DMS53 treated with DMSO at 0.1 percent for 48 hours (cell line): ENCODE measurements at regions not wholly inside any gene's neighbourhood (a gene's known extent, or its start where the extent isn't known, plus 50 kb on each side); places are given as distances from the start of the nearest gene placed in this dataset.

ENCODE experiments used
- DNase-seq: peaks from one replicate; lab custom pipeline; 2025; ENCODE audit not compliant: unreplicated experiment; lab: John Stamatoyannopoulos, UW

DNA sequence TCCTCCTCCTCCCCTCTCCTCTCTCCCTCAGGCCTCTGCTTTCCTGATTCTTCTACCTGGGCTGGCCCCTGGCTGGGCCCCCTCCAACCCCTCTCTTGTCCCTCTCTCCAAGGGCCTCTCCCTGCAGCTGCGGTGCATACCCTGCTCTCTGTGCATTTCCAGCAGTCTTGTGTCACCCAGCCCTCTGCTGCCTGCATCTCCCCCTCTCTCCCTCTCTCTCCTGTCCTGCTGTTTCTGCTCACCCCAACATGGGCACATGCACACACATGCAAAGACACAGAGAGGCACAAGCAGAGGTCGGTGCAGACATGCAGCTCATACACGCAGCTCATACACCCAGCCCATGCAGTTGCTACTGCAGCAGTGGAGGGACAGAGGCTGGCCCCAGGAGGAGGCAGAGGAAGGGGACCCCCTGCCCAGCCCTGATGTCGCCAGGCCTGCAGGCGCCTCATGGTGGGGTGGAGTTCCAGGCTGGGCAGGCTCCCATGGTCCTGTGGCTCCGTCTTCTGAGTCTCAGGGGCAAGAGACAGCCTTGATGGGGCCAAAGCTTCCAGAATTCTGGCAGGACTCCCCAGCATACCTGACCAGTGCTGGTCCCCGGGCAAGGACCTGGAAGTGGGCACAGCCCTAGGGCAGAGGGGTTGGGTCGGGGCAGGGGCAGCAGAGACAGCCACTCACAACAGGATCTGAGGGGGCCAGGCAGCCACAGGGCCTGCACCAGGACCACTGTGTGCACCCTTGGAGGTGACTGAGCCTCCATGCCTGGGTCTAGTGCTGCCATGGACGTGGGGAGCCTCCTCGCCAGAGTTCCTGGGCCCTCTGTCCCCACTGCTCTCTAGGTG lies 216.9 kb downstream of the C9orf50 start:
- DNase-seq = no peak

DNA sequence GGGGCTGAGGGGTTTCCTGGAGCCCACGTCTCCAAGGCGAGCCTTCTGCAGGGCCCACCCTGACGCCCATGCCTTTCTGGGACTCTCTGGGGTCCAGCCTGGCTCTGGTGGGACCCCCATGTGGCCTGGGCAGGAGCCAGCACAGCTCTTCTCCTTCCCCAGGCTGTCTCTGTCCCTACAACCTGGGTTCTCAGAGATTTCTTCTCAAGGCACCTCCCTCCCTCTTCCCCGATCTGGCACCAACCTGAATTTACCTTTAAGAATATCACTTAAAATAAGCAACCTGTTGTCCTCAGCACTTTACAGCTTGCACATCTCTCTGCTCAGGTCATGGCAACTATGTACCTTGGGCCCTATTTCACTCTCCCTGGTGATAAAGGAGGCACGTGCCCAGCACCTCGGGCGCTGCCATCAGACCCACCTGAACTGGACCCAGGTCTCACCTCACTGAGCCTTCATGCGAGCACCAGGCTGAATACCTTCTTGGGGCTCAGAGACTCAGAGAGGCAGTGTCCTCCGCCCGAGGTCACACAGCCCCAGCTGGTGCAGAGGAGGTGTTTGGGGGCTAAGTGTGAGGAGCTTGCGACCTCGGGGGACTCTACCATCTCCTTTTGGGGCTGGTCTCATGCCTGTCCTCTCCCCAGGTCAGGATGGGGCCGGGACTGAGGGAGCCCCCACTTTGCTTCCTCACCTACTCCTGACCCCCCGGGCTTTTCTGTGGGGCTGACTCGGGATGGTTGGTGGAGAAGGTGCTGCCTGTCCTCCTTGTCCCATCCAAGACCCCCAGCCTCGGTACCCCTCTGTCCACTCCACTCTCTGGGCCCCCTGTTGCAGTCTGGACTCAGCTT lies 217.7 kb downstream of the C9orf50 start:
- DNase-seq = no peak

- no peak for DNase-seq
These were observed 218.5 kb downstream of the C9orf50 start for GRCh38 chr9:129402371-129402739.

DNA sequence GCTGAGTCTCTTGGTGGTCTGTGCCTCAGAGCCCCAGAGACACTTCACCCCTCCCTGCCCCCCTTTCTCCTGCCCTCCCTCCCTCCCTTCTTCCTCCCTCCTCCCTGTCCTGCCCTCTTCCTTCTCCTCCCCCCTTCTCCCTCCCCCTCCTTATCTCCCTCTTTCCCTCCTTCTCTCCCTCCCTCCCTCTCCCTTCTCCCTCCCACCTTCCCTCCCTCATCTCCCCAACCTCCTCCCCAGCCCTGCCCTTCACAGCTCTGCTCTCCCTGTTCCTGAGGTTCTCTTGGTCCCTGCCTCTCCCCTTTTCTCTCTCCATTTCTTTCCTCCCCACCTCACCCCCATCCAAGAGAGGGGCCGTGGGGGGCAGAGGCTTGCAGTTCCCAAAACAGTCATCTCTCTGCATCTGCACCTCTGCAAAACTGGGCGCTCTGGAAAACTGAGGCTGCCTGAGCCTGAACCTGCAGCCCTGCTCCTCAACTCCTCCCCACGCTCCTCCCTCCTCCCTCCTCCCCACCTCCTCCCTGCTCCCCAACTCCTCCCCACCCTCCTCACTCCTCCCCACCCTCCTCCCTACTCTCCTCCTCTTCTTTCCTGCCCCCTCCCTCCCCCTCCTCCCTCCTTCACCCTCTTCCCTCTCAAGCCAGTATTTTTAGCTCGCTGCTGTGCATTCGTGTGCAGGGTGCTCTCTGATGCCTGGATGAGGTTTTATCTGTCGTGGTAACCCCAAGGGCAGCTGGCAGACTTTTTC lies 219.1 kb downstream of the C9orf50 start:
- no peak for DNase-seq

DNA sequence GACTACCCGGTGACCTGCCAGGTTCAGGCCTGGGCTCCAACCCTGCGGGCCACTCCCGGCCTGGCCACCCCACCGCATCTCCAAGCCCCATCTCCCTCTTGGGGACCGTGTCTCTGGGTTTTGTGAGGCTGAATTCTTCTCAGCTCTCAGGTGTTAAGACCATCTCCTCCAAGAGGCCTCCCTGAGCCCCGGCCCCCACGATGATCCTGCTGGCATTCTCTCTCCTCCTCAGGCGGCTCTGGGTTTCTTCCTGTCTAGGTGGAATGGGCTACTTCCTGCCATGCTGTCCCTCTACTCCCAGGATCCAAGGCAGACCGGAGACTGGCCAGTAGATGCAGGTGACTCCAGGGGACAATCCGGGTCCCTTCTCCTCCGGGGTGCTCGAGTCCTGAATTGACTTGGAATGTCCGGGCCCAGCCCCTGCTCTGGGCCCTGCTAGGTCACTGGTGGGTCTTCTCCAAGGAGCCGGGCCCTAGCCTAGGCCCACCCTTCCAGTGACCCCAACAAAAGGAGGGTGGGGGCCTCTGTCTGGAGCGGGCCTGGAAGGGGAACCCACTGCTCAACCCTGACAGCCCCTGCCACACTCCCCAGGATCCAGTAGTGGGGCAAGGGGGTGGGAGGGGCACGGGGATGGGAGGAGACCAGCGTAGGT lies 219.8 kb downstream of the C9orf50 start:
- no peak for DNase-seq

DNA sequence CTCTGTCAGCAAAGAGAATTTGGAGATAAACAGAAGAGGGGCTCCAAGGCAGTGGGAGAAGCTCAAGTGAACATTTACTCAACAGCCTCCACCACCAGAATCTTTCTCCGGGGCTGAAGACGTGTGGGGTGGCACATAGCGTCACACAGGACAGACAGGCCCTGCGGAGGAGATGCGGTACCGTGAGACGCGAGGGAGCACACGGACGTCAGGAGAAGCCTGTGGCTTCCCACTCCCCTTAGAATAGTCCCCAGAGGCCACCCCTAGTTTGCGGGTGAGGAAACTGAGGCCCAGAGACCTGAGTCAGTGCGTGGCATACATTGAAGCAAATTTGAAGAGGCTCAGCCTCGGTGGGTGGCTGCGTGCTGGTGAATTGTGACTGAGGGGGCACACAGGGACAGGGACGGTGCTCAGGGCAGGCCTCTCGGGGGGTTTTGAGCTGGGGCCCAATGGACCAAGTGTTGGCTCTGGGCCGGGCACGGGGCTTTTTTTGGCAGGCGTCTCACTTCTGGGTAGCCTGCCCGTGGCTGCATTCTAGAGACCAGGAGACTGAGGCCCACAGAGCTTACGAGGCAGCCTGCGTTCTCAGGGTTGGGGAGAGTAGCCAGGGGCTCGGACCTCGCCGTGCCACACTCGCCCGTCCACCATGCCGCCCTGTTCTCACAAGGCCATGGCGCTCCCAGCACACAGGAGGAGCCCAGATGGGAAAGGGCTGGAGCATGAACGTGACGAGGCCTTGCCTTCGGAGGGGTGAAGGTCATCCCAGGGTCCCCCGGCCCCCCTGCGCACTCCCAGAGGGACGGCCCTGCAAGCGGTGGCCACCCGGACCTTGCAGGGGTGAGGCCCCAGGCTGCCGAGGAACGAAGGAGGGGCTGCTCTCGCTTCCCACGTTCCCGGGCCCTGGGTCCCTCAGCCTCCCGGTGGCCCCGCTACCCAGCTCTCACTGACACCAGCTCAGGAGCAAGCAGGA lies 220.6 kb downstream of the C9orf50 start:
- no peak for DNase-seq

DNA sequence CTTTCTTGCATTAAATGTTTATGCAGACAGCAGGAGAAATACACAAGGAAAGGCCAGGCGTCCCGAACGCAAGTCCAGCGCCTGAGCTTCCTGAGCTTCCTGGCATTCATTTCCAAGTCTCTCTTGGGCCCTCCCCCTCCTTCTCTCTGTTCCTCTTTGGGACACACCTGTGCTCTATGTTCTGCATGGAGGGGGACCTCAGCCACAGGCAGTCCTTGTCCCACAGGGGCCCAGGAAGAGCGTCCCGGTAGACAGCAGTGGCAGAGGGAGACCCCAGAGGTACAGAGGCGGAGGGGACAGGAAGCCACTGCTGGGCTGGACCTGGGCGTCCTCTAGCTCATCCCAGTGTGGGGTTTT lies 221.3 kb downstream of the C9orf50 start:
- no peak for DNase-seq

DNA sequence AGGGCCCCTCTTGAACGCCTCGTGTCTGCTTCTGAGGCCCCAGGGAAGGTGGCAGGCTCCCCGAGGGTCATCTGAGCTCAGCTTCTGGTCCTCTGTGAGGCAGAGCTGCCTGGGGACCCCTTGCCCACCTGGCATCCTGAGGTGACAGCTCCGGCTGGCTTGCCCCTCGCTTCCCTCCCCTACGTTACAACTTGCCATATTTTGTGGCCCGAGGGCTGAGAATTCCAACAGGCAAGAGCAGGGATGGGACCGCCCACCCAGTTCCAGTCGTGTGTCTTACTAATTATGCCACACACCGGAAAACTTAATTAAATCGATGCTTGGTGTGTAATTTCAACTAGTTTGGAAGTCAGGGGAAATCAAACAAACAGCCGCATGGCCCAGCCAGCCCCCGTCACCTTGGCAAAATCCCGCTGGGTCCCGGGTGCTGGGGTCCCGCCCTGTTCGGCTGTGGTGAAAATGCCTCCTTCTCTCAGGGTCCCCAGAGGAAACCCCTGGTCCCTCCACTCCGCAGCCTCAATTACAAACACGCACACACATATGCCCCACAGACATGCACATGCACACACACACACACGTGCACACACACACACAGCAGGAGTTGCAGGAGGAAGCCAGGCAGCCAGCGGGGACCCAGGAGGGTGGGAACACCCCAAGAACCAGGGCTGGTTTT lies 221.0 kb upstream of the IER5L start:
- DNase-seq = no peak

- DNase-seq = no peak
These were observed 220.3 kb upstream of the IER5L start for GRCh38 chr9:129398101-129398960.

GRCh38 chr9:129397335-129397734 lies 219.3 kb upstream of the IER5L start:
- DNase-seq = no peak

DNA sequence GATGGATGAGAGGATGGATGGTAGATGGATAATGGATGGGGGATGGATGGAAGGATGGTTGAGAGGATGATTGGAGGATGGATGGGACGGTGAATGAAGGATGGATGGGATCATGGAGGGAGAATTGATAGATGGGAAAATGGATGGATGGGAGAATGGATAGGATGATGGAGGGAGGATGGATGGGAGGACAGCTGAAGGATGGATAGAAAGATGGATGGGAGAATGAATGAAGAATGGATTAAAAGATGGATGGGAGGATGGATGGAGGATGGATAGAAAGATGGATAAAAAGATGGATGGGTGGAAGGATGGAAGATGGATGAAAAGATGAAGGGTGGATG lies 218.3 kb upstream of the IER5L start:
- DNase-seq = no peak

- DNase-seq = no peak
These were observed 217.7 kb upstream of the IER5L start for GRCh38 chr9:129395633-129396364.

DNA sequence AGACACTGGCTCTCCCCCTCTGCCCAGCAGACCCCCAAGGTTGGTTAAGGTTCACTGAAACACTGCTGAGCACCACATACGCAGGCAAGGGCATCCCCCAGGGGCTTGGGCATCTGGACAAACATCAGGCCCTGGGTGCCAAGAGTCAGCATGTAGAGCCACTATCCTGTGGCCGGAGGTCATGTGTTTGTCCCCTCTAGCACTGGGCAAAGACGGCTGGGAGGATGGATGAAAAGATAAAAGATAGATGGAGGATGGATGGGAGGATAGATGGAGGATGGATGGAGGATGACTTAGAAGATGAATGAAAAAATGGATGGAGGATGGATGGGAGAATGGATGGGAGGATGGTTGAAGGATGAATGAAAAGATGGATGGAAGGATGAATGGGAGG lies 216.8 kb upstream of the IER5L start:
- DNase-seq = no peak

DNA sequence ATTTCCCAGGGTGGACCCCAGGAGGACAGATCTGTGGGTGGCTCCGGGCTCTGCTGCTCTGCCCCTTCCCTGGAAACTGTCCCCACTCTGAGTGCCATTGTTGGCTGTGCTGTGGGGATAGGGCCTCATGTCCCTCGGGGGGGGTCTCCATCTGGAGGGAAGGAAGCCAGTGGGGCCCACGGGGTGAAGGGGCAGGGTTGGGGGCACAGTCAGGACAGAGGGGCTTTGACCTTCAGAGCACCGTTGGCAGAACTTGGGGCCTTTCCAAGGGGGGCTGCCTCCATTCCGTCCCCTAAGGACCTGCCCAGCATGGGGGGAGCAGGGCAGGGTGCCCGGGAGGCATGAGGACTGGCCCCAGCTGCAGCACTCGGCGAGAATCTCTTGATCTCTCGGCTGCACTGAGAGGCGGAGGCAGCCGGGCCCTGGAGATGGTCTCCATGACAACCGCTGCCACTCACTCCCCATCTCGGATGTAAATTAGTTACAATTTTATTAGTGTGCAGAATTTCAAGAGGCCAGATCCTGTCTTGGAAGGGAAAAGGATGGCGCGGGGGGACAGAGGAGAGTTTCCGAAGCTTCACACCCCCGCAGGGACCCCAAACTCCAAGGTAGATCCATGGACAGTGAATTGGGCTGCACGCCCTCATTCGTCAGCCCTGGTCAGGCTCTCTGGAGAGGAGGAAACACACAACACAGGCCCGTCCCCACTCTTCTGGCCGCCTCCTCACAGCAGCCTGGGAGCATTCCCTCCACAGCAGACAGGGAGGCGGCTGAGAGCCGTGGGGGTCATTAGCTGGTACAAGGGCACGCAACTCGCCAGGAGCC lies 216.2 kb upstream of the IER5L start:
- no peak for DNase-seq

DNA sequence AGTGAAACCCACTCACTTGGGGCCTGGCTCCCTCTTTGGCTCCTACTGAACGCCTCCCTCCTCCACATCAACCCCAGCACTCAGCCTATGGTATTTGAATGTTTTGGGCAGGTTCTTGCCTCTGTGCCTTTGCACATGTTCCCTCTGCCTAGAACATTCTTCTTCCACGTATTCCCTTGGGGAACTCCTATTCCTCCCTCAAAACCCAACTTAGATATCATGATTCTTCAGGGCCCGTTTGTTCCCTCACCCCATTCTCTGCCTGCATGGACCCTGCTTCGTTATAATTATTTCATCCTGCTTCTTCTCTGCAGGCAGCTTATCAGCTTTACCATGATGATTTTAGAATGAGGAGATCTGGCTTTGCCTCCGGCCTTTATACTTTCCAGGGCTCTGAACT lies 215.0 kb upstream of the IER5L start:
- no peak for DNase-seq

DNA sequence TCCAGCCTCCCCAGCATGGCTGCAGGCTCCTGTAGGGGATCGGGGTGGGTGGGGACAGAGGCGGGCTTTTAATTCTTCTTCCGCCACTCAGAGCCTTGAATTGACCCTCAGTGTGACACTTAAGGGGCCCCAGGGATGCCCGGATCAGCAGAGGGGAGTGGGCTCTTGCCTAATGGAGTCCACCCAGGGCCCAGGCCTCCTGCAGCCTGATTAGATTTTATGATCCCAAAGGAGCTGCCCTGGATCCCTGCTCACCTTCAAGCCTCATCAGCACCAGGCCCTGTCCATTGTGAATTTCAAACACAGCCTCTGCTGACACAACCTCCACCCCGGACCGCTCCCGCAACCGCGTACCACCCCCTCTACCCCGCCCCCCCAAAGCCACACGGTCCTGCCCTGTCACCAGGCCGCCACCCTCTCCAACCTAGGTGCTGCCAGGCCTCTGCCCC lies 214.1 kb upstream of the IER5L start:
- no peak for DNase-seq

DNA sequence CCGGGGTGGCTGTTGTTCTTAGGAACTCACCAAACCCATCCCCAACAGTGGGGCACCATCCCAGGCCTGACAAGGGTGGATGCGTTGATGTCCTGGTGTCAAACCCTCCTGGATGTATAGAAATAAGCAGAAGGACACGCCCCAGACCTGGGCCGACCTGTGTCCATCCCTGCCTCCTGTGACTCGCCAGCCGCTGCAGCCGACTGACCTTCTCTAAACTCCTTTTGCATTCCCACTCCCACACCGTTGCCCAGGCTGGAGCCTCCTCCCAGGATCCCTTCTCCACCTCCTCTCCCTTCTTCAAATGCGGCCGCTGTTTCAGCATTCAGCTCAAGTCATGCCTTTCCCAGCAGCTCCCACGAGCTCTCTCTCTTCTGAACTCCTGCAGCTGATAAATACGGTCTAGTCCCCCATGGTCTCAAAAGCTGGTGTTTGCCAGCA lies 213.2 kb upstream of the IER5L start:
- DNase-seq = no peak
